UCSD-AML1 (cell line): ENCODE measurements at regions not wholly inside any gene's neighbourhood (a gene's known extent, or its start where the extent isn't known, plus 50 kb on each side); places are given as distances from the start of the nearest gene placed in this dataset.

Source experiments
- DNase-seq: peaks from one replicate; lab custom pipeline; 2025; ENCODE audit not compliant: unreplicated experiment; lab: John Stamatoyannopoulos, UW

DNA sequence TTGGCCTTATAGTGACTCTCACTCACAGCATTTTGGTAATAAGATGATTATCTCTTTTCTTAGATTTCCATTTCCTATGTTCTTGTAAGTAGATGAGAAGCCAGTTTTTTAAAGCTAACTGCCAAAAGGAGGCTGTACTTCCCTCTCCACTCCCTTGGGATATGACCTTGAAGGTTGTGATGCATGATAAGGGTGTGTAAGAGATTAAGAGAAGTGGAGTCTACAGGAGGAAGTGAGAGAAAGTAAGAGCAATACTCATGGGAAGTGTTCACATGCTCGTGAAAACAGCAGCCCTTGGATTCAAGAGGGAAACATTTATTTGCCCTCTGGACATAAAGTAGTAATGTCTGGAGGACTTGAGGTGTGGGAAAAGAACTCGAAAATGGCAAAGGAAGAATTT is 171.5 kb downstream of the EVA1A start:
- DNase-seq = no peak

DNA sequence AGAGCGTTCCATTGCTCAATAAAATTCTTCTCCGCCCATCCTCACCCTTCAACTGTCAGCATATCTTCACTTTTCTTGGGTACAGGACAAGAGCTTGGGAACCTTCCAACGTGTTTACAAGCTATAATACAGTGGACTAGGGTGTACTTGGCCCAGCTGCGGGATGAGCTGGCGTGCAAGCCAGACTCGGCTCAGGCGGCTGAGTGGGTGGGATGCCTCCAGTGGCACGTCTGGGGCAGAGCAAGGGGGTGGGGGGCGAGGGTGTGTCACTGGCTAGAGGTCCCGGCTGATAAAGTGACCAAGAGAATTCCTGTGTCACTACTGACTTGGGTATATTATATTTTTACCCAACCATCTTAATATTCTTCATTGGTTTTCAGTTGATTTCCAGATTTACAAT is 179.7 kb downstream of the EVA1A start:
- DNase-seq = no peak

DNA sequence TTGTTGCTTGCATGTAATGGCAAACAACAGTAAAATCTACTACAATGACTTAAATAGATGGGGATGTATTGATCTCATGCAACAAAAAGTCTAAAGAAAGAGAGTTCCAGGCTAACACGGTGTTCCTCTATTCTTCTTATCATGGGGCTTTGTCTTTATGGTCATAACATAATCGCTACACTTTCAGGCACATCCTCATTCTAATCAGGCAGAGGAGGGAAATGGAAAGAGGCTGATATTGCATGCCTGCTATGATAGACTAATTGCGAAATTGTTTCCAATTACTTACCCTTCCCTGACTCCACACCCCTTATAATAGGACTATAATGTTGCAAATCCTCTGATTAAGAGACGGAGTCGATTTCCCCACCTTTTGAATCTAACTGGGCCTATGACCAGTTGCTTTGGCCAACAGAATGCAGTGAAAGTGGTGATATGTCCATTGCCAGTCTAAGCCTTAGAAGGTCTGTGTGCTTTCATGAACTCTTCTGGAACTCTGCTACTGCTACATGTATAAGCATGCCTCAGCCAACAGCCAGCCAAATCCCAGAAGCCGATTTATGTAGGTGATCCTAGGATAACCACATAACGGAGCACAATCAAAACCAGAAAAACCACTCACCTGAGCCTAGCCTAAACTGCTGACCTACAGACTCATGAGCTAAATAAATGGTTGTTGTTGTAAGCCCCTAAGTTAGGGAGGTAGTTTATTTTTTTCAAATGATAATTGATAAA is 180.3 kb upstream of the TACR1 start:
- DNase-seq = no peak

DNA sequence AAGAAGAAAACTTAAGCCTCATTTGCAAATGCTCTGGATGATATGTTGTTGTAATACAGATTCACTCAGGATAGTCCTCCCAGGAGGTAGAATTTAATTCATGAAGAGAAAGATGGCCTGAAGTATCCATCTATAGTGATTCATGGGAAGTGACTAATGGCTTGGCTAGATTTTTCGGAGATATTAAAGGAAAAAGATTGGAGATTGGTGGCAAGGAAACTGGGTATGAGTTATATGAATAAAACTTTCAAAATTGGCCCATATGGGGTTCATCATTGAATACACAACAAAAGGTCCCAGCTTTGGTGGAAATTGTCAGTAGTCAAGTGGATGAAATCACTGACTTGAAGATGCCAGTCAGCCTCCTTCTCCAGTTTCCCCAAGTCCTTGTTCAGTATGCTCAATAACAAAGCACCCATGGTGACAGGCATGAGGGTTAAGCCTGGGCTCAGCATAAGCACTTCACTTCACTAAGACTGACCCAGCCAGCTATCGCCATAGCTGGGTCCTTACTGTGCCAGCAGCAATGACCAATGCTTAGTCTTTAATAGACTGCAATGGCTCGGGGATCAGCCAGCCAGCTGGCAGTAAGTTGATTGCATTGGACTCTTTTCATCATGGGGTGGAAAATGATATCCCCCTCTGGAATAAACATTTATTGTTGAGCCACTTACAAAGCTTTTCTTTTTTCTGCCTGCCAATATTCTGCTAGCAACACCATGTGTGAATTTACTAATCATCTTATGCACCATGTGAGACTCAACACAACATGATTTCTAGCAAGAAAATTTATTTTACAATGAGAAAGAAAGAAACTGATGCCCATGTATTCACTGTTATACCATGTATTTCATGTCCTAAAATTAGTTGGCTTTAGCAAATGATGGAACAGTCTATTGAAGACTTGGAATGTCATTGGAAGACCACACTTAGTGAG is 176.6 kb upstream of the TACR1 start:
- DNase-seq = no peak

DNA sequence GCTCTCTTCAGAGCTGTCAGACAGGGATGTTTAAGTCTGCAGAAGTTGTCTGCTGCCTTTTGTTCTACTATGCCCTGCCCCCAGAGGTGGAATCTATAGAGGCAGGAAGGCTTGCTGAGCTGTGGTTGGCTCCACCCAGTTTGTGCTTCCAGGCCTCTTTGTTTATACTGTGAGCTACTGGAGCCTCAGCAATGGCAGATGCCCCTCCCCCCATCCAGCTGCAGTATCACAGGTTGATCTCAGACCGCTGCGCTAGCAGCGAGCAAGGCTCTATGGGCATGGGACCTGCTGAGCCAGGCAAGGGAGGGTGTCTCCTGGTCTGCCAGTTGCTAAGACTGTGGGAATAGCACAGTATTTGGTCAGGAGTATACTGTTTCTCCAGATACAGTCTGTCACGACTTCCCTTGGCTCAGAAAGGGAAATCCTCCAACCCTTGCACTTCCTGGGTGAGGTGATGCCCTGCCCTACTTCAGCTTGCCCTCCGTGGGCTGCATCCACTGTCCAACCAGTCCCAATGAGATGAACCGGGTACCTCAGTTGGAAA is 175.2 kb upstream of the TACR1 start:
- peak; percentile 17 for DNase-seq

DNA sequence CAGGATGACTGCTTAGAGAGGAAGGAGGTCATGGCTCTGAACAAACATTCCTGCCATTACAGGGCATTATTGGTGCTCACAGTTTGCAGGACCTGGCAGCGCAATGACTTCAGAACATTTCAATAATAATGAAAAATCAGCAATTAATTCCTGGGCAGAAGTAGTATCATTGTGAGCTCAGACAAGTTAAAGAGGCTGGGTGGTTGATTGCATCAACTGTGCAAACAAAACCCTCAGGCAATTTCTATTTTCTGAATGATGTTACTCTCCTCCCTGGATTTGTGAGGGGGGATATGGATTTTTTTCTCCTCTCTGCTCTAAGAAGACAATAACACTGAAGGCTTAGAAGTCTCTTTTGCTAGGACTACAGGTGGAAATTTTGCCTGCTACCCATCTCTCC is 168.1 kb upstream of the TACR1 start:
- DNase-seq = no peak

DNA sequence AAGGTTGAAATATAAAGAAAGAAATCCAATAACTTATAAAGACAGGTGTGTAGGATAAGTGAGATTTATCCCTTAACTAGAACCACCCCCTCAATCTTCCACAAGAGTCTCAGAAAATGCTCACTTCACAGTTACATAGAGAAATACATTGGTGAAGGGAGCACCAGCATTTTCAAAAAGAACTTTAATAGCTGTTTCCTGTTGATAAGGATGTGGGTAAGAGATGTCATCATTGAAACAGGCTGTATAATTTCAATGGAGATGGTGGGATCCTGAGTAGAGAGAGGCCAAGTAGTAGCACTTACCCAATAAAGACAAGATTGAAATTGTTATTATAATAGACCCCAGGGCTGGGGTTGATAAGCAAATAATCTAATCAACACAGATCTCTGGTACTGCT is 162.2 kb upstream of the TACR1 start:
- DNase-seq = no peak

DNA sequence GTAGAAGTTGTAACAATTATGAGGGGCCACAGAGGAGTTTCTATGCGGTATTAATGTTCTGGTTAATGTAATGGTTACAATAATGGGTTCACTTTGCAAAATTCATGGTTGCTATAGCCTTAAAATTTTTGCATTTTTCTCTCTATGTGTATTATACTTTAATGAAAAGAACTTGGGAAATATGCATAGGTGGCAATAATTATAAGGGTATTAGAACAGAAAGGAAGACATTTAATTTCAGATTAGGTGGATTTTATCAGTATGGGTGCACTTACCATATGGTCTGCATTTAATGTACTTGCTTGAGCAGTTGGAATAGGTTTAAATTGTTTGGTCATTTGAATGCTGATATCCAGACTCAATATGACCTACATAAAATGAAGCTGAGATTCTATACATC is 161.6 kb upstream of the TACR1 start:
- DNase-seq = no peak

DNA sequence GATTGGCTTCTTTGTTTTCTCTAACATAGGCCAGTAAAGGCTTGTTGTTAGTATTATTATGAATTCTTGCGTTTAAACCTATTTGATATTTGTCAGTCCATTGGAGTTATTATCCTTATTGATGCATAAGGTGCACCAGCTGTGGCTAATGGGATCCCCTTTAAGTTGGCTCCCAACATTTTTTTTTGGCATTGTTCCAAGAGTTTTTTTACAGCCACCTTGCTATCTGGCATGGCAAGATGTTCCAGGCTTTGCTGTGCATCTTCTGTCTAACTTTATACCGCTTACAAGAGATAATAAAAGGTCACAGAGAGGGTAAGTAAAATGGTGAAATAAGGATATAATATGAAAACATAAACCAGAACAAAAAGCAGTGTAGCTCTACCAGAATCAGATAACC is 157.5 kb upstream of the TACR1 start:
- no peak for DNase-seq

DNA sequence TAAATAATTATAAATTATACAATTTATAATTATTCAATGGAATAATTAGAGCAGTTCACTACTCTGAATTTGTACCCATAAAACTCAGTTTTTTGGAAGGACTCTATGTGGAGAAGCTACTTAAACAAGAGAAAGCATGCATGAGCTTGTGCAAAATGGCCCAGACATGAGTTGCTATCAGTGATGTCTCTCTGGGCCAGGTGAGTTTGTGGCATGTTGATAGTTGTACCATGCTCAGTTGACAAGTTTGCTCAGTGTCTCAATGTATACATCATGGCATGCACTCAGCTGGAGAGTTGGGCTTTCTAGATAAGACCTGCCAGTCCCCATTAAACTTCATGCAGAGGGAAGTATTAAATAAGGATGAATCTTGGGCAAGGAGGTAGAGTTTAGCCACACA is 153.8 kb upstream of the TACR1 start:
- no peak for DNase-seq

DNA sequence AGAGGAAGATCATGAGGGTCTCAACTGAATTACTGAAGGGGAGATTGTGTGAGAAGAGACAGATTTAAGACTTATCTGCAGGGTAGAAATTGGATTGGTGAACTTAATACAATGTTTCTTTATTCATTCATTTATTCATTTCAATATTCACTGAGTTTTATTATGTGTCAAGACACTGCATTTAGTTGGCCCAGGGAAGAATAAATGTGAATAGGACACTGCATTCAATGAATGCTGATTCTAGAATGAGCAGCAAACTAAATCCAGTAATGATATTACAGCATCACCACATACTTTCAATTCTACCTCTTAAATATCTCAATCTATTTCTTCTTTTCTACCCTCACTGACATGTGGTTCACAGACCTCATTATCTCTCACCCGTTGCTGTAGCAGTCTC is 149.0 kb upstream of the TACR1 start:
- no peak for DNase-seq

DNA sequence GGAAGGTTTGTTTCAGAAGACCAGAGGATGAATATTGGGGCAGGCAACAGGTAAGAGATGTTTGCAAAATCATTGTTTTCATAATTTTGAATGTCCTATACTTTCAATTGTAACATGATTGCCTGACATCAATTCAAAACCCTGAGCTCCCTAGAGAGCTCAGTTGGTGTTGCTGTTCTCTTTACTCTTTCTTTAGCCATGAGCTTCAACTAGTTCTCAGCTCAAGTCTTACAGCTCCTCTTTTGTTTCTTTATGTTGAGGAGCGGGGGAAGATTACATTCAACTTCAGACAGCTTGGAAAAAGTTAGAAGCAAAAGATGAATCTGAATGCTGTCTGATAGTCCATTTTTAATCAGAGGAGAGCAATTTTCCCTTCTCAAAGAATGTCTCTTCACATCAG is 144.8 kb upstream of the TACR1 start:
- no peak for DNase-seq

DNA sequence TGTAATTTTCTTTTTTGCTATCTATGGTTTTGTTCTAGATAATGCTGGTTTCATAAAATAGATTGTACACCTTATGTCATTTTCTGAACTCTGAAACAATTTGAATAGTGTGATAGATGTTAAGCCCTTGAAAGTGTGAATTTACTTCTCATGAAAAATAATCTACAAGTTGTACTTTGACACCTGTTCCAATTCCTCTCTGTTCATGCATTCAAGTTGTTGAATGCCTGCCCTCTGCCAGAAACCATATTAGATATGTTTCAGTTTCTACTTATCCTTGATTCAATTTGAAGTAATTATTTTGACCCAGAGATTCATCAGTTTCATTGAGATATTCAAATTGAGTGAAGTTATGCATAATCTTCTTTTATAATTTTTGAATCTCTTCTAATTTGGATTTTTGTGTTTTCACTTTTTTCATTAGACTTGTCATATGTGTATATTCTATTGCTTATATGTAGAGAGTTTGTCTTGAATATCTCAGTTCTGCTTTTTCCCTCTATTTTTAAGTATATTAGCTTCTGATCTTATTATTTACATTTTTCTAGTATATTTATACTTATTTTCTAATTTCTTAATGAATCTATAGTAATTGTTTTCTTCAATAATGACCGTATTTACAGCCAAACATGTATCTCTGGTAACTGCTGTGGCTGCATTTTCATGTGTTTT is 143.3 kb upstream of the TACR1 start:
- DNase-seq = no peak

DNA sequence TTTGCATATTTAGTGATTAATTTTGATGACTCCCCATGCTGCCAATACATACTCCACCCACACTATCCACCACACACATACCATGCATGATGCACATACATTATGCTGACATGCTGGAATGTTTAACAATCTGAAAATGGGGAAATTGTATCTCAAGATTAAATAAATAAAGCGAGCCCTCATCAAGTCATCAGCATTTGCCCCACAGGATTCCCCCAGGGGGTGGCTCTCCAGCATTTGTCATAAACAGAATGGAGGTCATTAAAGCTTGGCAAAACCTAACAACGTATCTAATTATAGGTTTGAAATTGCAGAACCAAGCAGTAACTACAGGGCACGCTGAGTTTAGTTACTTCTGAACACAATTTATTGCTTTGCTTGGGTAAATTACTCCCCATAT is 141.2 kb upstream of the TACR1 start:
- no peak for DNase-seq

DNA sequence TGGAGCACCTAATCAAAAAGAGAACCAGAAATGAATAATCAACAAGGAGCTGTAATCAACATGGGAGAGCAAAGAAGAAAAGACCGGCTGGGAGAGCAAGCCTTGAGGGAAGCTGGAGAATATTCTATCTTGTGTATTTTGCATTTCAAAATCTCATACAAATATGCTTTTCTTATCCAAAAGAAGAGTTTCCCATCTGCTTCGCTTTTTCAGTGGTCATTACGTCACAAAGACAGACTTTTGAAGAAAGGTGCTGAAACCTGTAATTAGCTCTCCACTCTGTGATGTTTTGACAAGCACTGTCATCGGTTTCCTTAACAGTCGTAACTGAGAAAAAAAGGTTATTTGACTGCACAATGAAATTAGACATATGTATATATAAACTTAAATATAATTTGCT is 139.1 kb upstream of the TACR1 start:
- DNase-seq = no peak

DNA sequence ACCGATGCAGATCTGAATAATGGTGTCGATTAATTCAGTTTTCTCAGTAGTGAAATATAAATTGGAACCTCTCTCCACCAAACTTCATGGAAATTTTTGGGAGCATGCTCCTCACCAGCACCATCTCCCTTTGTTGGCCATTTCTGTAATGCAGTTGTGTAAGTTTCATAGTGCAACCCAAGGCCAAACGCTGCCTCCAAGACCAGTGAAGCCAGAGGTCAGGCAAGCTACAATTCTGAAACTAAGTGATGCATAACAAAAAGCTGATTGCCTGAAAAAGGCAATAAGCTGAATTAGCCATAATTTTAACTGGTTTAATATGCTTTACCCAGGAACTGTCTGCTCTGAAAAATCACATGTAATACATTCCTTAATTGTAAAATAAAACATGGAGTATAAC is 138.3 kb upstream of the TACR1 start:
- no peak for DNase-seq

DNA sequence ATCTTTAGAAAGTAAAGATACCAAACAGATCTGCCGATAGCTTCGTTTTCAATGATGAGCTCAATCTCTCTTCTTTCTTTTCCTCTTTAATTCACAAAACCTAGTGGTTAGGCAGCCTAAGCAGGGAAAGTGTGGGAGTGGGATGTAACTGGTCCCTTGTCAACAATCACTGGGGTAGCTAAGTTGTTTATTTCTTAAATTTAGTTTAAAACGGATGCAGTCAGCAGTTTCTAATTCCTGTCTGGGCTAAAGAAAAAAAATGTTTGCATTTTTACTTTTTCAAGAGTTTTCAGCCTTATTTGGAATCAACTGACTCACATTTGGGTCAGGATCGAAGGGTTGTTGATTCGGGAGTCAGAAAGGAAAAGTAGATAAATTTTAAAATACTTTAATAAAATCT is 137.7 kb upstream of the TACR1 start:
- DNase-seq = no peak

DNA sequence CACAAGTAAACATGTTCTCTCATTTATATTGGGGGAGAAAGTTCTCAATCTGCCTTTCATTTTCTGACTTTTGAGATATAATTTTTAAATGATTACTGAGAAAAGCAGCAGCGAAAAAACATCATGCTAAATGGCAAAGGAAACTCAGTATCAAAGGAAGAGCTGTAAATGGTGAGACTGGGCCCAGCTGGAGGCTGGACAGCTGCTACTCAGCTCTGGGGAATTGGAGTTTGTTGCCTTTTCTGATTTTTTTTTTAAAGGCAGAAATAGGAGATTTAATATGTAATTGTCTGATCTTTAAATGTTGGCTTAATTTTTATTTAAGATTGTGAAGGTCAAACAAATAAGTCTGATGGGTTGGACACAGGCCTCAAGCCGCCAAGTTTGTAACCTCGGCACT is 137.1 kb upstream of the TACR1 start:
- DNase-seq = no peak

DNA sequence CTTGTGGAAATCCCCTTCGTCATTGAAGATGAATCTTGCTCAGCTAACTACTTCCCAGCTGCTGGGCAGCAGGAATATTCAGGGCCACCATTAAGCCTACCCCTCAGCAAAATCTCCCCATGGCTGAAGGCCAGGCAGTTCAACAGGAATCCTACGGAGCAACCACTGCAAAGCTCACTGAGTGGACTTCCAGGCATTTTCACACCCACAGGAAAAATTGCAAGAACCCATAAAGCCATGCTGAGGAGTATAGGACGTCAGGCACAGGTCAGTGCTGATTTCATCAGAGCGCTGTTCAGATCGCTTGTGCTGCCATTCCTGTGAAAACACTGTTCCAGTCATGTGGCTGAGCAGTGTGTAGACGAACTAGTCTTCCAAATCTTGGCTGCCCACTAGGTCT is 134.8 kb upstream of the TACR1 start:
- DNase-seq = no peak

DNA sequence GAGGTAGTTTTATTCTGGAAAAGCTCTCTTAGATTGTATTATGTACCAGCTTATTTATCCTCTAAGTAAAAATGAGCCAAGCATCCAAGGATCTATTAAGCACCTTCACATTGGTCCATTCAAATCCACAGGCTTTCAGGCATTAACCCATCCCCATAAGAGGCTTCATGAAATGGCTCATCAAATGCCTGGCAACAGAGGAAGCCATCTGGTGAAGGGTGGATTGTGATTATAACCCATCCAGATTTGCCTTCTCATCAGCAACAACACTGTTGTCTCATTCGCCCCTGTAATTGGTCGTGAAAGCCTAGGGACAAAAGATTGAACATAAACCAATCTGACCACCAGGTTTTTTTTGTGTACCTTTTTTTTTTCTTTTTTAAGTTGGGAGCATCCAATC is 134.3 kb upstream of the TACR1 start:
- DNase-seq = no peak

DNA sequence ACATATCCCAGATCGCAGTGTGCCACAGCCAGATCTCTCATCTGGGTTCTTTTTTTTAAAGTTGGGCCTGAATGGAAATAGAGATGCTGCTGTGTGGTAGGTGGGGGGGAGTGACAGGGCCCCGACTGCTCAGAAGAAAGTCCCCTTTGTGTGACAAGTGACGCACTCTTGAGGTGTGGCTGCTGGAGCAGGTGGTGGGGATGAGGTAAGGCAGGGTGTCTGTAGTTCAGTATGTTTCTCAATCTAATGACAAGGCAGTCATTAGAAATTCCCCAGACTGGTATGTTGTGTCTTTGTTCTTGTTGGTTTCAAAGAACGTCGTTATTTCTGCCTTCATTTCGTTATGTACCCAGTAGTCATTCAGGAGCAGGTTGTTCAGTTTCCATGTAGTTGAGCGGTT is 128.8 kb upstream of the TACR1 start:
- DNase-seq = no peak

DNA sequence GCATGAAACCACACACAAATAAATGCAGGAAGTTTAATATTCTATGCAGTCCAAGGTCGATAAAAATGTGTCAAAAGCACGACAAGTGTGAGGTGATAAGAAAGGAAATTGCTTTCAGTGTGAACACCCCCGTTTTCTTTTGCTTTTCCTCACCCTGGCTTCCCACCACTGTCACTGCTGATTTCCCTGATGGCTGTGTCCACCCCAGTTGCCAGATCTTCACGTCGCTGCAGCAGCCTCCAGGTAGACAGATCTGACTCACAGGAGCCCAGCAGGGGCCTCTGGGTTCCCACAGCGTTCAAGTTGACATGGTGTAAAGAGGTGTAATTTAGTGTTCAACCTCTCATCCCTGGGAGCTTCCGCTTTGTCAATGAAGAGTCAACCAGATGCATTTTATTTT is 128.0 kb upstream of the TACR1 start:
- DNase-seq = no peak
